NB4 (cell line): ENCODE measurements at regions not wholly inside any gene's neighbourhood (a gene's known extent, or its start where the extent isn't known, plus 50 kb on each side); places are given as distances from the start of the nearest gene placed in this dataset.

ENCODE experiments used
- CTCF ChIP-seq: IDR thresholded peaks from one replicate; pipeline ENCODE4 v1.5.1; 2012; ENCODE audit warnings: low read depth, low read length
- MAX ChIP-seq: IDR thresholded peaks from 2 replicates; pipeline ENCODE4 v1.6.1; 2011; ENCODE audit warnings: low read depth, low read length
- MYC ChIP-seq: IDR thresholded peaks from 2 replicates; pipeline ENCODE4 v1.6.1; 2011; ENCODE audit warnings: low read depth, low read length
- POLR2A ChIP-seq: IDR thresholded peaks from 2 replicates; pipeline ENCODE4 v1.6.1; 2011; ENCODE audit warnings: mild to moderate bottlenecking; ENCODE audit not compliant: insufficient read length; ENCODE audit errors: extremely low read depth

DNA sequence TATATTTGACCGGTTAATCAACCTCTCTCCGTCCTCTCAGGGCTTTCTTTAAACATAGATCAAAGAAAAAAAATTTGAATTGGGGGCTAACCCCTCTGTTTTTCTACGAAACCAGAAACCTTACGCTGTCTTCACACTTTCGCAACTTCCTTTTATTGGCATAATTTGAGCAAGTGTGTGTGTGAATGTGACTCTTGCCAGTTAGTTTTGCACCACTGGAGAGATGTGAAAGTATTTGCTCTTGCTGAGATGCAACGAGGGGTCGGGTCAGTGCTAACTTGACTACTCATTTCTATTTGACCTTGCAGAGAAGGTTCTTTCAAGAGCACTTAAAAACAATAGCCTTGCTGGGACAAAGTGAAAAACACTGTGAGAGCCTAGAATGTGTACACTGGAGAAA is 81.2 kb downstream of the FAM43A start:
- peak; percentile 57; the same call in 1 of the 2 replicates for TF ChIP-seq MAX
- no peak for TF ChIP-seq CTCF
- TF ChIP-seq POLR2A = no peak
- TF ChIP-seq MYC = peak; percentile 49; the same call in 1 of the 2 replicates
